ENCODE measurements at regions not wholly inside any gene's neighbourhood (a gene's known extent, or its start where the extent isn't known, plus 50 kb on each side); places are given as distances from the start of the nearest gene placed in this dataset.
"Not testable (repeated sequence)": the region's sequence is repeated elsewhere in the genome, so short reads cannot be mapped to it uniquely, and the experiment has no call there.

DNA sequence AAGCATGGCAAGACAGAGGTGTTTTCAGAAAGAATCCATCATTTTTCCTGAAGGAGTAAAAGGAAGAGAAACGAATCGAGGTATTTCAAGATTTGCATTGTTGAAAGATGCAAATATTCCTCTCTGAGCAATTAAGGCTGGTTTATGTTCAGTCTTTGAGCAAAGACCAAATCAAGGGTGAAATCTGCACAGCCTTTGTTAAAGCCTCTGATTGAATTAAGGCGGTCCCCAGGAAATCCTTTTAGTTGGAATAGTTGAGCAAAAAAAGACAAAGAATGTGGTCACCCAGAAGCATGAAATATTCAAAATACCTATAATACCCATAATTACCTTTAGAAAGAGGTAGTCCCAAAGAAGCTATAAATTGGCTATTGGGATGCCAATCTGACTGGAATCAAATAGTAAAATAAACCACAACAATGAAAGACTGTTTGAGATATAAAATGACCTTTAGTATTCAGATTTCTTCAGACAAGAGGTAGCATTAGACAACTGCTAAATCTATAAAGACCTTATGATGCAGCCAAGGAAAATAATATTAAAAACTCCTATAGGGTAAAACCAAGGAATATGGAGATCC, 1218.1 kb downstream of the ROBO2 start:
- H3K36me3 ChIP-seq: no peaks in the 10 kb centered on the region
- no peak overlapping the region for H3K27ac ChIP-seq
- no peaks in the 10 kb centered on the region for H3K27me3 ChIP-seq (ENCODE audit: insufficient read depth, low read depth, severe bottlenecking)
- H3K9me3 ChIP-seq (ENCODE audit: severe bottlenecking): no peaks in the 10 kb centered on the region
- TF ChIP-seq, protein P1, sequence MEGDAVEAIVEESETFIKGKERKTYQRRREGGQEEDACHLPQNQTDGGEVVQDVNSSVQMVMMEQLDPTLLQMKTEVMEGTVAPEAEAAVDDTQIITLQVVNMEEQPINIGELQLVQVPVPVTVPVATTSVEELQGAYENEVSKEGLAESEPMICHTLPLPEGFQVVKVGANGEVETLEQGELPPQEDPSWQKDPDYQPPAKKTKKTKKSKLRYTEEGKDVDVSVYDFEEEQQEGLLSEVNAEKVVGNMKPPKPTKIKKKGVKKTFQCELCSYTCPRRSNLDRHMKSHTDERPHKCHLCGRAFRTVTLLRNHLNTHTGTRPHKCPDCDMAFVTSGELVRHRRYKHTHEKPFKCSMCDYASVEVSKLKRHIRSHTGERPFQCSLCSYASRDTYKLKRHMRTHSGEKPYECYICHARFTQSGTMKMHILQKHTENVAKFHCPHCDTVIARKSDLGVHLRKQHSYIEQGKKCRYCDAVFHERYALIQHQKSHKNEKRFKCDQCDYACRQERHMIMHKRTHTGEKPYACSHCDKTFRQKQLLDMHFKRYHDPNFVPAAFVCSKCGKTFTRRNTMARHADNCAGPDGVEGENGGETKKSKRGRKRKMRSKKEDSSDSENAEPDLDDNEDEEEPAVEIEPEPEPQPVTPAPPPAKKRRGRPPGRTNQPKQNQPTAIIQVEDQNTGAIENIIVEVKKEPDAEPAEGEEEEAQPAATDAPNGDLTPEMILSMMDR (IDR thresholded peaks at IDR 0.05; ENCODE audit: low read depth, low read length): no peak
- H3K4me3 ChIP-seq (ENCODE audit: low read depth, low read length): no peak overlapping the region
- DNase-seq: no peak

DNA sequence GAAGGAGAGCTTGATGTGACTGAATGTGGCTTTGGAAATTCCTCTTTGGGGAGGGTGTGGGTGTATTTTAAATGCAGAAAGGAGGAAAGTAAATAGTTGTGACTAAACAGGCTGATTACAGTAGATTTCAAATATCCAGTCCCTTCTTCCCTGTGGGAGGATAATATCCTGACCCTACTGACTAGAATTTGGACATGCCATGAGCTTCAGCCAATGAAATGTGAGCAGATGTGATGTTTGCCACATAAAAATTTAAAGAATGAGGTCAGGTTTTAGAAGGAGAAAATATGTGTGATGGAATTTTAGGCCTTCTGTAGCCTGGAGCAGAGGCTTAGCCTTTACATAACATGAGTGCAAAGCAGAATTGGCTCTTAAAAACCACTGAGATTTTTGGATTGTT, 1218.9 kb downstream of the ROBO2 start:
- Histone ChIP-seq H3K9me3 (ENCODE audit: severe bottlenecking) (no peaks in the 10 kb centered on the region), H3K36me3 (no peaks in the 10 kb centered on the region), H3K4me3 (ENCODE audit: low read depth, low read length) (no peak overlapping the region), H3K27ac (no peak overlapping the region), H3K27me3 (ENCODE audit: insufficient read depth, low read depth, severe bottlenecking) (no peaks in the 10 kb centered on the region)
- TF ChIP-seq, protein P1 (IDR thresholded peaks at IDR 0.05; ENCODE audit: low read depth, low read length): no peak
- no peak for DNase-seq

DNA sequence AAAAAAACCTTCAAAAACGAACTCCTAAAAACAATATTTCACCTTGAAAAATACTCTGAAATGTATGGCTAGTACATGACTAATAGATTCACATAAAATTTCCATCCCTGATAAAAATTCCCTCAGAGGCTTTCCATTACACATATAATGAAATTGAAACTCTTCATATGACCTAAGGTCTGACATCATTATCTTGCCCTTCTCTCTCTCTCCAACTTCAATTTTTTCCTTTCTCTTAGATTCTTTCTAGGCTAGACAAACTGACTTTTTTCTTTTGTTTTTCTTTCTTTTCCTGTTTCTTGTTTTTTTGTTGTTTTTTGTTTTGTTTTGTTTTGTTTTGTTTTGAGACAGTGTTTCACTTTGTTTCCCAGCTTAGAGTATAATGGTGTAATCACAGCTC, 1220.5 kb downstream of the ROBO2 start:
- no peaks in the 10 kb centered on the region for H3K9me3 ChIP-seq (ENCODE audit: severe bottlenecking)
- DNase-seq: no peak
- H3K4me3 ChIP-seq (ENCODE audit: low read depth, low read length): no peak overlapping the region
- no peaks in the 10 kb centered on the region for H3K36me3 ChIP-seq
- TF ChIP-seq, protein P1 (IDR thresholded peaks at IDR 0.05; ENCODE audit: low read depth, low read length): no peak
- no peak overlapping the region for H3K27ac ChIP-seq
- no peaks in the 10 kb centered on the region for H3K27me3 ChIP-seq (ENCODE audit: insufficient read depth, low read depth, severe bottlenecking)

DNA sequence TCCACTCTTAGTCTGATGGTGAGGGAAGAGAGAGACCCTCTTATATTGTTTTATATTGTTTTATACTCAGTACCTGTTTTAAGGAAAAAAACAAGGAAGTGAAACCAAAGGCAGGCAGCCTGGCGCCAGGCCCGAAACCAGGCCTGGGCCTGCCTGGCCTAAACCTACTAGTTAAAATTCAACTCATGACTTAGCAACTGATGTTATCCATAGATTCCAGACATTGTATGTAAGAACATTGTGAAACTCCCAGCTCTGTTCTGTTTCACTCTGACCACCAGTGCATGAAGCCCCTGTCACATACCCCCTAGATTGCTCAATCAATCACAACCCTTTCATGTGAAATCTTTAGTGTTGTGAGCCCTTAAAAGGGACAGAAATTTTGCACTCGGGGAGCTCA, 1226.7 kb downstream of the ROBO2 start:
- H3K27ac ChIP-seq; DNase-seq; H3K4me3 ChIP-seq (ENCODE audit: low read depth, low read length); H3K27me3 ChIP-seq (ENCODE audit: insufficient read depth, low read depth, severe bottlenecking); H3K36me3 ChIP-seq; H3K9me3 ChIP-seq (ENCODE audit: severe bottlenecking): not testable (repeated sequence)

DNA sequence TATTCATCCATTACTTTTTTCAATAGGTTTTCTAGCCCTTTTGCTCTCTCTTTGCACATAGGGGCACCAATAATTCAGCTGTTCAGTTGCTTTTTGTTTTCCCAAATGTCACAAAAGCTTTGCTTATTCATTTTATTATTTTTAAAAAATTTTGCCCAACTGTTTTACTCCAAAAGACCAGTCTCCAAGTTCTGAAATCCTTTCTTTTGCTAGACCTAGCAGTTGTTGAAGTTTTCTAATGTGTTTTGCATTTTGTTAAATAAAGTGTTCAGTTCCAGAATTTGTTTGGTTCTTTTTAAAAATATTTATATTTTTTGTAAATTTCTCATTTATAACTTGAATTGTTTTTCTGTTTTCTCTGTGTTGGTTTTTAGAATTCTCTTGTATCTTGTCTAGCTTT, 1227.3 kb downstream of the ROBO2 start:
- Histone ChIP-seq H3K27ac (no peak overlapping the region), H3K36me3 (no peaks in the 10 kb centered on the region), H3K9me3 (ENCODE audit: severe bottlenecking) (peaks cover 5% of the 10 kb centered on the region), H3K4me3 (ENCODE audit: low read depth, low read length) (no peak overlapping the region), H3K27me3 (ENCODE audit: insufficient read depth, low read depth, severe bottlenecking) (no peaks in the 10 kb centered on the region)
- no peak for DNase-seq
- TF ChIP-seq, protein P1 (IDR thresholded peaks at IDR 0.05; ENCODE audit: low read depth, low read length): no peak

DNA sequence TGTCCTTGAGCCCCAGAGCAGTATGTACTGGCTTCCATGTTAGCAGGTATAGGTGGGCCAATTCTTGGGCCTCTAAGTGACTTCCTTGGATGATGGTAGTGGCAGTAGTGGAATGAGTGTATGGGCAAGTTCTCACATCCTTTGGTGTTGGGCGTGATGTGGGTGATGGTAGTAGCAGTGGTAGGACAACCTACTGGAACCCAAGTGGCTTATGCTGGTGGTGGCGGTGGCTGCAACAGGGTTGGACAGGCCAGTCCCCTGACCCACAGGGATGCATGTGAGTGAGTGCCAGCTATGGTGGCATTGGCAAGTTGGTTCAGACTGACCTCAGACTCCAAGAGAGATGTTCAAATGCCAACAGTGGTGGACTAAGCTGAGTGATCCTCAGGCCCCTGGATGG, 1228.2 kb downstream of the ROBO2 start:
- no peak for DNase-seq
- Histone ChIP-seq H3K36me3 (no peaks in the 10 kb centered on the region), H3K27ac (no peak overlapping the region), H3K27me3 (ENCODE audit: insufficient read depth, low read depth, severe bottlenecking) (no peaks in the 10 kb centered on the region), H3K4me3 (ENCODE audit: low read depth, low read length) (no peak overlapping the region), H3K9me3 (ENCODE audit: severe bottlenecking) (peaks cover 5% of the 10 kb centered on the region)
- TF ChIP-seq, protein P1 (IDR thresholded peaks at IDR 0.05; ENCODE audit: low read depth, low read length): no peak
